Endodermal cell (in vitro differentiated cells): ENCODE measurements at regions not wholly inside any gene's neighbourhood (a gene's known extent, or its start where the extent isn't known, plus 50 kb on each side); places are given as distances from the start of the nearest gene placed in this dataset.

Experiments
- DNase-seq: peaks from one replicate; pipeline ENCODE4 v3.0.0-alpha.2; 2017
- H3K27ac ChIP-seq: 2 replicates; pipeline ENCODE4 v1.5.1; 2013; ENCODE audit warnings: mild to moderate bottlenecking, low read depth, low read length, moderate library complexity
- H3K27me3 ChIP-seq: 2 replicates; pipeline ENCODE4 v1.6.1; 2013; ENCODE audit warnings: mild to moderate bottlenecking, low read length, moderate library complexity; ENCODE audit not compliant: insufficient read depth, control insufficient read depth, poor library complexity, severe bottlenecking
- H3K36me3 ChIP-seq: 2 replicates; pipeline ENCODE4 v1.7.0; 2013; ENCODE audit warnings: mild to moderate bottlenecking, low read length, moderate library complexity; ENCODE audit not compliant: control insufficient read depth, insufficient read depth
- H3K4me1 ChIP-seq: one replicate; pipeline ENCODE4 v1.7.0; 2013; ENCODE audit warnings: low read length; ENCODE audit not compliant: control insufficient read depth, insufficient read depth
- H3K4me3 ChIP-seq: 2 replicates; pipeline ENCODE4 v1.5.1; 2013; ENCODE audit warnings: mild to moderate bottlenecking, low read length, moderate library complexity
- H3K9ac ChIP-seq: 2 replicates; pipeline ENCODE4 v1.6.1; 2013; ENCODE audit warnings: mild to moderate bottlenecking, low read length, moderate library complexity; ENCODE audit not compliant: poor library complexity, severe bottlenecking; ENCODE audit errors: extremely low read depth
- H3K9me3 ChIP-seq: 2 replicates; pipeline ENCODE4 v1.6.1; 2013; ENCODE audit warnings: mild to moderate bottlenecking, low read length, moderate library complexity; ENCODE audit not compliant: control insufficient read depth
- H3K27ac Mint-ChIP-seq: 2 replicates; pipeline ENCODE4 v1.8.0; 2020; ENCODE audit warnings: mixed read lengths
- H3K27me3 Mint-ChIP-seq: 2 replicates; pipeline ENCODE4 v1.8.0; 2021; ENCODE audit warnings: mild to moderate bottlenecking, mixed read lengths; ENCODE audit not compliant: insufficient read depth
- H3K36me3 Mint-ChIP-seq: 2 replicates; pipeline ENCODE4 v1.8.0; 2020; ENCODE audit warnings: low read depth, mixed read lengths
- H3K4me1 Mint-ChIP-seq: 2 replicates; pipeline ENCODE4 v1.8.0; 2020; ENCODE audit warnings: mixed read lengths
- H3K4me3 Mint-ChIP-seq: 2 replicates; pipeline ENCODE4 v1.8.0; 2020; ENCODE audit warnings: mild to moderate bottlenecking, moderate library complexity, mixed read lengths
- H3K9me3 Mint-ChIP-seq: 2 replicates; pipeline ENCODE4 v1.8.0; 2020; ENCODE audit warnings: mild to moderate bottlenecking, mixed read lengths
- CTCF ChIP-seq: fragments of 200-600 bp; sonication (generic); conservative IDR thresholded peaks from 2 replicates; pipeline ENCODE4 v1.5.0; 2021; ENCODE audit warnings: antibody characterized with exemption, mild to moderate bottlenecking
- WGBS, 2 experiments: methylation state at CpG; one replicate each; pipeline versions ENCODE4 v1.1.5 to v1.1.7; 2013; ENCODE audit warnings: missing lambda C conversion rate in 2 of 2, mixed read lengths in 1 of 2; ENCODE audit not compliant: insufficient coverage in 1 of 2, insufficient read length in 1 of 2; 5-methylcytosine and 5-hydroxymethylcytosine counted together

GRCh38 chr13:50420718-50421472, 405.7 kb downstream of the KCNRG start:
- H3K27me3 ChIP-seq: no peaks in the 10 kb centered on the region
- Mint-ChIP-seq H3K27me3 (no peaks in the 10 kb centered on the region), H3K4me1 (no peaks in the 10 kb centered on the region), H3K4me3 (no peak overlapping the region), H3K9me3 (no peaks in the 10 kb centered on the region), H3K36me3 (no peaks in the 10 kb centered on the region), H3K27ac (no peak overlapping the region)
- no peak overlapping the region for H3K27ac ChIP-seq
- no peak overlapping the region for H3K4me3 ChIP-seq
- no peaks in the 10 kb centered on the region for H3K4me1 ChIP-seq
- H3K9ac ChIP-seq: no peak overlapping the region
- H3K9me3 ChIP-seq: no peaks in the 10 kb centered on the region
- DNase-seq: no peak
- no peaks in the 10 kb centered on the region for H3K36me3 ChIP-seq
- 98 to 100% methylated on average over 1 to 6 of the region's 6 CpGs for whole genome bisulfite sequencing, 2 experiments
- no peak for TF ChIP-seq CTCF

GRCh38 chr13:50421473-50422130, 406.4 kb downstream of the KCNRG start:
- Mint-ChIP-seq H3K36me3 (no peaks in the 10 kb centered on the region), H3K9me3 (no peaks in the 10 kb centered on the region), H3K27me3 (no peaks in the 10 kb centered on the region), H3K27ac (no peak overlapping the region), H3K4me1 (no peaks in the 10 kb centered on the region), H3K4me3 (no peak overlapping the region)
- 95% methylated on average over 1 of the region's 2 CpGs; no CpG with 5 or more reads in 1 of the 2 experiments for WGBS, 2 experiments
- no peak for TF ChIP-seq CTCF
- H3K27me3 ChIP-seq: no peaks in the 10 kb centered on the region
- H3K9me3 ChIP-seq: no peaks in the 10 kb centered on the region
- DNase-seq: no peak
- H3K4me1 ChIP-seq: no peaks in the 10 kb centered on the region
- H3K4me3 ChIP-seq: no peak overlapping the region
- H3K36me3 ChIP-seq: no peaks in the 10 kb centered on the region
- H3K9ac ChIP-seq: no peak overlapping the region
- no peak overlapping the region for H3K27ac ChIP-seq

- Mint-ChIP-seq H3K9me3 (no peaks in the 10 kb centered on the region), H3K4me3 (no peak overlapping the region), H3K27me3 (no peaks in the 10 kb centered on the region), H3K36me3 (no peaks in the 10 kb centered on the region), H3K4me1 (peaks cover 5% of the 10 kb centered on the region), H3K27ac (no peak overlapping the region)
- Histone ChIP-seq H3K9me3 (no peaks in the 10 kb centered on the region), H3K27me3 (no peaks in the 10 kb centered on the region), H3K9ac (no peak overlapping the region), H3K36me3 (no peaks in the 10 kb centered on the region), H3K27ac (no peak overlapping the region), H3K4me1 (no peaks in the 10 kb centered on the region), H3K4me3 (no peak overlapping the region)
- WGBS, 2 experiments: 88 to 93% methylated on average over 6 to 12 of the region's 12 CpGs
- TF ChIP-seq CTCF: no peak
- DNase-seq: no peak
These were observed 407.2 kb downstream of the KCNRG start for GRCh38 chr13:50422181-50423148.
